ENCODE measurements at regions not wholly inside any gene's neighbourhood (a gene's known extent, or its start where the extent isn't known, plus 50 kb on each side); places are given as distances from the start of the nearest gene placed in this dataset.
A peak's percentile ranks its signal among the peaks of the same experiment; 100 is the strongest.

DNA sequence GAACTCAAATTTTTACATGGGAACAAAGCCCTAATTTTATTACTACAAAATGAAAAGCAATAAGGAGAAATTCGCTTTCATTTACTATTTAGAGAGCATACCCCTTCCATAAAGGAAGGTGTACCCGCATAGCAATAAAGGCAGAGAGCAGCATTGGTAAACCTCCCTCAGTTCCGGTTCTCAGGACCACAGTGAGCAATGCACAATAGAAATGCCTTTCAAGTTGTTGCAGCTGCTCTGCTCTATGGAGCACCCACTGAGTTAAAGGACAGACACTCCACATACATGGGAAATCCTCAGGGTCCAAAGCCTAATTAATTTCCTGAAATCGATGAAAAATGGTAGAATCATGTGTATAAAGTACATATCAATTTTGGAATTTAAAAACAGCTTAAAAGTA is 89.9 kb upstream of the MPDZ start:
- H3K27me3 ChIP-seq = no peaks in the 10 kb centered on the region
- TF ChIP-seq POLR2A (IDR thresholded peaks at IDR 0.05) (no peak), EP300 (IDR thresholded peaks at IDR 0.05) (no peak), POLR2AphosphoS5 (IDR thresholded peaks at IDR 0.05) (no peak)
- TF ChIP-seq, protein P1, sequence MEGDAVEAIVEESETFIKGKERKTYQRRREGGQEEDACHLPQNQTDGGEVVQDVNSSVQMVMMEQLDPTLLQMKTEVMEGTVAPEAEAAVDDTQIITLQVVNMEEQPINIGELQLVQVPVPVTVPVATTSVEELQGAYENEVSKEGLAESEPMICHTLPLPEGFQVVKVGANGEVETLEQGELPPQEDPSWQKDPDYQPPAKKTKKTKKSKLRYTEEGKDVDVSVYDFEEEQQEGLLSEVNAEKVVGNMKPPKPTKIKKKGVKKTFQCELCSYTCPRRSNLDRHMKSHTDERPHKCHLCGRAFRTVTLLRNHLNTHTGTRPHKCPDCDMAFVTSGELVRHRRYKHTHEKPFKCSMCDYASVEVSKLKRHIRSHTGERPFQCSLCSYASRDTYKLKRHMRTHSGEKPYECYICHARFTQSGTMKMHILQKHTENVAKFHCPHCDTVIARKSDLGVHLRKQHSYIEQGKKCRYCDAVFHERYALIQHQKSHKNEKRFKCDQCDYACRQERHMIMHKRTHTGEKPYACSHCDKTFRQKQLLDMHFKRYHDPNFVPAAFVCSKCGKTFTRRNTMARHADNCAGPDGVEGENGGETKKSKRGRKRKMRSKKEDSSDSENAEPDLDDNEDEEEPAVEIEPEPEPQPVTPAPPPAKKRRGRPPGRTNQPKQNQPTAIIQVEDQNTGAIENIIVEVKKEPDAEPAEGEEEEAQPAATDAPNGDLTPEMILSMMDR (IDR thresholded peaks at IDR 0.05) = no peak
- H3K4me1 ChIP-seq = no peaks in the 10 kb centered on the region
- ATAC-seq (ENCODE audit: low FRiP score in 2 of 2) (no peak), DNase-seq (no peak)
- H3K9me3 ChIP-seq = no peaks in the 10 kb centered on the region
- 78 to 80% methylated on average over 4 of the region's 4 CpGs for WGBS, 2 donors
- H3K4me3 ChIP-seq = no peak overlapping the region
- H3K36me3 ChIP-seq = no peaks in the 10 kb centered on the region
- H3K27ac ChIP-seq = no peak overlapping the region

DNA sequence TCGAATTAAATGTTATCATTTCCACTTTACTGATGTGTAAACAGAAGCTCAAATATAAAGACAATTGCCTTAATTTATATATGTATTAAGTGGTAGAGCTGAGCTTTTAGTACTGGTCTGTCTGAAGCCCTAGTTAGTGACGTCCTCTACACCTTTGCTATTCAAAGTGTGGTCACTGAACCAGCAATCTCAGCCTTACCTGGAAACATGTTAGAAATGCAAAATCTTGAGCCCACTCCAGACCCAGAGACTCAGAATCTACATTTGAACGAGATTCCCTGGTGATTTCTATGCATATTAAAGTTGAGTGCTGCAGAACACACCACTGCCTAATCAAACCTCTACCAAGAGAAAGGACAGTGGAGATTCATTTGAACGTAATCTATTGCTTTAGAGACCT is 88.3 kb upstream of the MPDZ start:
- Histone ChIP-seq H3K4me3 (no peak overlapping the region), H3K9me3 (no peaks in the 10 kb centered on the region), H3K4me1 (no peaks in the 10 kb centered on the region), H3K36me3 (no peaks in the 10 kb centered on the region), H3K27me3 (no peaks in the 10 kb centered on the region), H3K27ac (no peak overlapping the region)
- TF ChIP-seq POLR2A (IDR thresholded peaks at IDR 0.05) = no peak
- TF ChIP-seq, protein P1 (IDR thresholded peaks at IDR 0.05) = no peak
- TF ChIP-seq EP300 (IDR thresholded peaks at IDR 0.05) = no peak
- TF ChIP-seq POLR2AphosphoS5 (IDR thresholded peaks at IDR 0.05) = no peak
- WGBS, 2 donors = 70 to 82% methylated on average over 4 of the region's 4 CpGs
- DNase-seq = no peak
- no peak for ATAC-seq (ENCODE audit: low FRiP score in 2 of 2)

DNA sequence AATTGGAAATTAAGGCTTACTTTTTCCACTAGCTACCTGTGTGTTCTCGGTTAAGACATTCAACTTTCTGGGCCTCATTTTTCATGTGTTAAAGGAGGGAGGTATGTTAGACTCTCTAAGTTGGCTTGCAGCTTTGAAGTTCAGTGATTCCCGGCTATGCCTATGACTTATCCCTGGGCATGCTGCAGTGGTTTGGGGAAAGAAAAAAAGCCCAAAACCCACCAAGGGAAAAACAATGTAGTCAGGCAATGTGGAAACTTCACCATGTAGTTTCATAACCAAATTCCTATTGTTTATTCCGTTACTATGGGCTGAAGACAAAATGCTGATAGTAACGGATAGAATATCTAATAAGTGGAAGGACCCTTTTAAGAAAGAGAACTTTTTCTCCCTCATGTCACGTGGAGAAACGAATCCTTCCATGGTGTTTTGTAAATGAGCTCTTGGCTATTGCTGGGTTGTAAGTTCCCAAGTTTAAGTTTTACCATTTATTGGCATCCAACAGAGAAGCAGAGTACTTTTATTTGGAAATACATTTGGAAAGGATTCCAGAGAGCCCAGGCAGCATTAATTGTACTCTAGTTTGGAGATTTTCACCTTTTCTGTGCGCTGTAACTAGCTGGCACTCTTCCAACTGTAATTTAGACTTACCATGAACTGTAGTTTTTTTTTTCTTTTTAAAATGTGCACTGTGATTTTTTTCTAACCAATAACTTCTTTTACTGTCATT is 84.9 kb upstream of the MPDZ start:
- H3K4me1 ChIP-seq = no peaks in the 10 kb centered on the region
- peak in 1 of 2 donors; percentile 75 for ATAC-seq (ENCODE audit: low FRiP score in 2 of 2)
- 75 to 76% methylated on average over 7 of the region's 7 CpGs for WGBS, 2 donors
- no peaks in the 10 kb centered on the region for H3K36me3 ChIP-seq
- TF ChIP-seq POLR2A (IDR thresholded peaks at IDR 0.05) (no peak), EP300 (IDR thresholded peaks at IDR 0.05) (no peak), POLR2AphosphoS5 (IDR thresholded peaks at IDR 0.05) (no peak)
- TF ChIP-seq, protein P1 (IDR thresholded peaks at IDR 0.05) = no peak
- no peaks in the 10 kb centered on the region for H3K27me3 ChIP-seq
- no peak overlapping the region for H3K27ac ChIP-seq
- no peak for DNase-seq
- no peaks in the 10 kb centered on the region for H3K9me3 ChIP-seq
- H3K4me3 ChIP-seq = no peak overlapping the region

DNA sequence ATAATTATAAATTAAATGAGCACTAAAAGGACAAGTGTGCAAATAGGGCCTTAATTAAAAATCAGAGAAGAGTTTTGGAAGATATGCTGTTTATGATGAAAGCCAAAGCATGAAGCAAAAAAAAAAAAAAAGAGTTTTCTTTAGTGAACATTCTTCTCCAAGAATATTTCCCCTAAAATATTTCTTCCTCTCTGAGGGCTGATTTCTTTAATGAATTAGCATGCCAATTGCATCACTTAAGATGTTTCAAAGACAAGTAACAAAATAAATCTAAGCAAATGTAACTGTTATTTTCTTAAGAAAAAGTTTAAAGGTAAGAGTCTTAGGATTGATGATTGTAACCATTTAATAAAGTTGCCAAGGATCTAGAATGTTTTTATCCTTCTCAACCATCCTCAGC is 81.6 kb upstream of the MPDZ start:
- DNase-seq (no peak), ATAC-seq (ENCODE audit: low FRiP score in 2 of 2) (no peak)
- no peaks in the 10 kb centered on the region for H3K27me3 ChIP-seq
- no peak overlapping the region for H3K4me3 ChIP-seq
- TF ChIP-seq POLR2AphosphoS5 (IDR thresholded peaks at IDR 0.05) (no peak), POLR2A (IDR thresholded peaks at IDR 0.05) (no peak), EP300 (IDR thresholded peaks at IDR 0.05) (no peak)
- TF ChIP-seq, protein P1 (IDR thresholded peaks at IDR 0.05) = no peak
- no peaks in the 10 kb centered on the region for H3K4me1 ChIP-seq
- no peaks in the 10 kb centered on the region for H3K9me3 ChIP-seq
- H3K36me3 ChIP-seq = no peaks in the 10 kb centered on the region
- H3K27ac ChIP-seq = no peak overlapping the region

DNA sequence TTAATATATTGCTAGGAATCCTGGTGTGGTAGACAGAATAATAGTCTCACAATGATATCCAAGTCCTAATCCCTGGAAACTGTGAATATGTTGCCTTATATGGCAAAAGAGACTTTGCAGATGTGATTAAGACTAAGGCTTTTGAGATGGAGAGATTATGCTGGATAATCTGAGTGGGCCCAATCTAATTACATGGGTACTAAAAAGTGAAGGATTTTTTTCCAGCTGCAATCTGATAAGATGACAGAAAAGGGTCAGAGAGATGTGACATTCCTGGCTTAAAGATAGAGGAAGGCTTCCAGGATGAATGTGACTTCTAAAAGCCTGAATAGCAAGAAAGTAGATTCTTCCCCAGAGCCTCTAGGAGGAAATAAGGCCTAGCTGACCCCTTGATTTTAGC is 80.7 kb upstream of the MPDZ start:
- no peak for TF ChIP-seq POLR2A (IDR thresholded peaks at IDR 0.05)
- TF ChIP-seq EP300 (IDR thresholded peaks at IDR 0.05) = no peak
- TF ChIP-seq POLR2AphosphoS5 (IDR thresholded peaks at IDR 0.05) = no peak
- TF ChIP-seq, protein P1 (IDR thresholded peaks at IDR 0.05) = no peak
- no peaks in the 10 kb centered on the region for H3K36me3 ChIP-seq
- no peak overlapping the region for H3K27ac ChIP-seq
- no peak for DNase-seq
- ATAC-seq (ENCODE audit: low FRiP score in 2 of 2) = no peak
- no peak overlapping the region for H3K4me3 ChIP-seq
- no peaks in the 10 kb centered on the region for H3K27me3 ChIP-seq
- H3K4me1 ChIP-seq = no peaks in the 10 kb centered on the region
- no peaks in the 10 kb centered on the region for H3K9me3 ChIP-seq
